G401.6 (cell line): ENCODE measurements at regions not wholly inside any gene's neighbourhood (a gene's known extent, or its start where the extent isn't known, plus 50 kb on each side); places are given as distances from the start of the nearest gene placed in this dataset.
"Not testable (repeated sequence)": the region's sequence is repeated elsewhere in the genome, so short reads cannot be mapped to it uniquely, and the experiment has no call there.

Experiments
- FAIRE-seq: peaks from 2 replicates; lab custom pipeline; 2012; peaks lifted over from hg19 to GRCh38; lab: Jason Lieb, UNC

GRCh38 chr10:65548001-65548400 is 1377.8 kb upstream of the LRRTM3 start:
- FAIRE-seq = no peak

DNA sequence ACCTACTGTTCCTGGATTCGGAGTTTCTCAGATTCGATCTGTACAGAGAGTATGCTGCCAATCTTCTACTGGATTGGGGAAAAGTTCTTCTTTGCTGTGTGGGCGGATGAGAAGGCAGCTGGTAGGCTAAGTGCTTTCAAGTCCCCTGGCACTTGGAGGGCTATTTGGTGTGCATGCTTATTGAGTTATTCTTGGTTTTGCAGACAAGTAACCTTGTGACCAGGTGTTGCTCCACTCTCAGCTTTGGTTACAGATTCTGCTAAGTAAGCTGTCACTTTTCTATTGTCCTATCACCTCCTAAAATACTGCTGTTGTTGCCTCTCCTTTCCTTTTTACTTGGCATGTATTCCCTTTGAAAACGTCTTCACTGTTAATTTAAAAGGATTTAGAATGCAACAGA is 1375.1 kb upstream of the LRRTM3 start:
- FAIRE-seq = no peak

- FAIRE-seq = no peak
These were observed 1370.6 kb upstream of the LRRTM3 start for GRCh38 chr10:65555192-65555591.

- FAIRE-seq = no peak
These were observed 1369.8 kb upstream of the LRRTM3 start for GRCh38 chr10:65556006-65556405.

- no peak for FAIRE-seq
These were observed 1366.5 kb upstream of the LRRTM3 start for GRCh38 chr10:65559369-65559768.

GRCh38 chr10:65565246-65565645 is 1360.6 kb upstream of the LRRTM3 start:
- no peak for FAIRE-seq

DNA sequence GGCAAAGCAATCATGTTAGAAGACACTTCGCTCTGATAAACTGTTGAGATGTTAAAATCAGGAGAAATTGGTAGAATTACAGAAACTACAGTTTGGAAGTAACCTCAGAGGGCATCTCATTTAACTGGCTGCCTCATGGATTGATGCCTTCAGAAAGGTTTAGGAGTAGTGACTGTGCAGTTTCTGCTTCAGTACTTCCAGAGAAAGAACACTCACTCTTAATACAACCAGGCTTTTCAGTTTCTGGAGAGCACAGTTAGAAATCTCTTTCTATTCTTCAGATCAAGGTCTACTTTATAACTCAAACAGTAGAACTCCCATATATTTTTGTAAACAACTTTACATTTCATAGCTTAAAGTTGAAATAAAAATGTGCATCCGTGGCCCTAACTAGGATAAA is 1358.9 kb upstream of the LRRTM3 start:
- FAIRE-seq = no peak

DNA sequence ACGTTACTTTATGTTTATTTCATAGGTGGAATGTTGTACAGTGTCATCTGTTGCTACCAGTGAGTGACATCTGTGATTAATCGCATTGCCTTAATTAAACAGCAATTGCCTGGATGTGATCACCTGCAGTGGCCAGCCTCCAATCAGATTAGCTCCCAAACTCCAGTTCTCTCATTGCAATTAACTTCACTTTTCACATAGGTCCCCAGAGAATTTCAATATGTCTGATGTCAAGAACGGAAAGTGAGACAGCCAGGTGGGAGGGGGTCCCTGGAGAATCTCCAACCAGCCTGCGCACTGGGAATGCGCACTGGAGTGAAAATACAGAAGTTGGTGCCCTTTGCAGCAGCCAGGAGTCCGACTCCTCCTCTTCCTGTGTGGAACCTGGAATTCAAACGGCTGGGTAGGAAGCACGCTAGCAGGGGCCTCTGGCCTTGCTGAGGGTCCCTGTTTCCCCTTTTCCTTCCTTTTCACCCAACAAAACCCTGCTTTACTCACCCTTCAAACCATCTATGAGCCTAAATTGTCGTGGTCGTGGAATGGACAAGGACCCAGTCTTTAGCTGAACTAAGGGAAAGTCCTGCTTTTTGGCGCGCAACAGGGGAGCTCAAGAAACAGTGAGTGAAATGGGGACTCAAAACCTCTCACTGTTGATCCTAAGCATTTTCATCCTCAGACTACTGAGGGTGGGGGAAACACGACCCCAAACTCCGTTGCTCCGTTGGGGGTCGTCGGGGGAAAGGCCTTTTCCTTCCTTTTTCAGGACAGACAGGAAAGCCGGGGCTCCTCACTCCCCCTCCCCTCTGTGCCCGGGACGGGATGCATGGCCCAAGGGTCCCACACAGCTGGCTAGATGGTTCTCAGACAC is 1355.5 kb upstream of the LRRTM3 start:
- peak; percentile 81 for FAIRE-seq

DNA sequence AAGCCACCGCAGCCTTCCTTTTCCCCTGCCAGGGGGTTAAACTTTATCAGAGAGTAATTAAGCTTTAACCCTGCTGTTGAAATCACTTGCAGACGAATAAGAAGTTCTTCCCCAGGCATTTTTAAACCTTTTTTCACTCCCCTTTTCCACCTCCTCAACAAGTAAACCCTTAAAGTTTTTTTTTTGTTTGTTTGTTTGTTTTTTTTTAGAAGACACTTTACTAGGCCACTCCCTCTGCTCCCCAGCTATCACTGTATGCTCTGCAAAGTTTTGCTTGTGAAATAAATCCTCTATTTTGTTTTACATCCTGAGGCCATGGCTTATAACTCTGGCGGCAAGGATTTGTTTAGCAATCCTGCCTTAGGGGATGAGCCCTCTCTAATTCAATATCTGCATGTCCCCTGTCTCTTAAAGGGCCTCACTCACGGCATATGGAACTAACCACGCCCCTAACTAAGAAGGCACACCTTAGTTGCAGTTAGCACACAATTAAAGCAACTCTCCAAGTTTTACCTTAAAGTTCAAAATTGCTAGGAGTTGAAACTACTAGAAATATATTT is 1354.7 kb upstream of the LRRTM3 start:
- FAIRE-seq = peak; percentile 11

- FAIRE-seq = no peak
These were observed 1344.3 kb upstream of the LRRTM3 start for GRCh38 chr10:65581426-65582026.

- no peak for FAIRE-seq
These were observed 1323.5 kb upstream of the LRRTM3 start for GRCh38 chr10:65602182-65602865.

- FAIRE-seq = no peak
These were observed 1314.2 kb upstream of the LRRTM3 start for GRCh38 chr10:65611592-65611991.

DNA sequence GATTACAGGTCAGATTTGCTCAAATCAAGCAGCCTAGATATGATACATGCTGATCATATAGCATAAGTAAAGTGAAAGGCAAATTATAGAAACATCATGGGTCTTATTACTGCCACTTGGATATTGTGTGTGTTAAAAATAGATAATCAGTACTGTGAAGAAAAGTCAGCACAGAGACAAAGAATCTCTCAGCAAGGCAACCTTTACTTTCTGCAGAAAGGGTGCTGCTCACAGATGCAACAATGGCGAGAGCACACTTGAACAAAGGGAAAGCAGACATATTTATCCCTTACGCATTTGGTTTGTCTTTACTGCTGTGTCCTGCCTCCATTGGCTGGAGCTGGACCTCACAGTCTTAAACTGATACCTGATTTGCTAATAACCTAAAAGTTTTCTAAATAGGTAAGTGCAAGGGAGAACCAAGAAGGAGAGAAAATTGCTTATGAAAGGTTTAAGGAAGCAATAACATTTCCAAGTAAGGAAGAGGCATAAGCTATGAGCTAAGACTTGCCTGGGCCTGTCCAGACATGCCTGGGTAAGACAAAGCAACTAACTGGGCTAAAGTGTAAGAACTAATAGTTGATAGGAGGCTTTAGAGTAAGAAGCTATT is 1310.8 kb upstream of the LRRTM3 start:
- FAIRE-seq = no peak

- no peak for FAIRE-seq
These were observed 1307.7 kb upstream of the LRRTM3 start for GRCh38 chr10:65618126-65618525.

GRCh38 chr10:65620404-65621048 is 1305.3 kb upstream of the LRRTM3 start:
- FAIRE-seq = no peak

DNA sequence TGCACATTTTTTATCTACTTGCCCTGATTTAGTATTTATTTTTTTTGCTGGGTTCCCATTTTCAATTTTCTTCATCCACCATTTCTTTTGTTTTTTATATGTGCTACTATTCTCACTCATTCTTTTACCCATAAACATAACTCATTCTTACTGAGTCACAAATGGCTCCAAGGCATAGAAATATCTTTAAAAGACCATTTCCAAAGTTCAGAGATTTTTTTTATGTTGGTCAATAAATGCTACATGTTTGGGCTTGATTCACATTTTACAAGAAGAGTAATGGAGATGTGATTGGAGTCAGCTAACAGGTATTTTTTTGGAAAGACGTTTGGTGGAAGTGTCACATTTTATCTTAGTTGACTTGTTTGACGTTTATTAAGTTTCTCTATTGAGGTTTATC is 1303.2 kb upstream of the LRRTM3 start:
- FAIRE-seq = no peak

DNA sequence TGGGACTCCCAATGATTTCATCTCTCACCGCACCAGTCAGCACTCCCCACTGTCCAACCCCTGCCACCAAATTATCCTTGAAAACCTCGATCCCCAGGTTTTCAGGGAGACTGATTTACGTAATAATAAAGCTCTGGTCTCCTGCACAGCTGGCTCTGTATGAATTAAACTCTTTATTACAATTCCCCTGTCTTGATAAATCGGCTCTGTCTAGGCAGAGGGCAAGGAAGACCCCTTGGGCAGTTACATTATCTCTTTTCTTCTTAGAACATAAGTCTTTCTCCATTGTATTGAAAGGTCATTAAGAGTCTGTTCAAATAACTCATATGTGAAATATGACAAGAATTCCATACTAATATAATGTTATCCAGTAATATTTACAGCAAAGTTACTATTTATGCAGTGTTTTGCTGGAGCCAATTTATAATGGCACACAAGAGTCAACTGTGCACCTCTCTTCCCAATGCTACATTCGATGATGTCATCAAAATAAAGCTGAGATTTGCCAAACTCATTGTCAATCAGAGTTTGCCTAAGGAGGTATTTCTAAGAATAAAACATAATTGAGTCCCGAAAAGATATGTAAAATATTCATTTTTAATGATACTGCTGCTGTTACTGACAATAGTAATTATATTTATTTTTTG is 1297.2 kb upstream of the LRRTM3 start:
- FAIRE-seq = no peak

- no peak for FAIRE-seq
These were observed 1265.8 kb upstream of the LRRTM3 start for GRCh38 chr10:65660006-65660405.

DNA sequence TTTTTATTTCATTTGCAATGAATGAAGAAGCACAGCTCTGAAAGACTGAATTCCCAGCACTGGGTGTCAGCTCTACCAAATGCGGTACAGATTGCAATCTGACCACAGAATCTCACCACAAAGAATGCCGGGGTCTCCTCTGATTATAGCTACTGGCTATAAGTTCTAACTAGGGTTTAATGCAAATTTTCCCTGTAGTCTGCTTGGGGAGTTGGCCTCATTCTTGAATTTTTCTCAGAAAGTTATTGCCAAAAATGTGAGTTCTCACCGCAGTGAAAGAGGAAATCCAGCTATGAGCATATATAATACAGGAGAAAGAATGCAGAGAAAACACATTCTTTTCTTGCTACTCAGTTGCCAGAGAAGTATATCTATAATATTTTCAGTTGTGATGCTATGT is 1255.7 kb upstream of the LRRTM3 start:
- FAIRE-seq = no peak

DNA sequence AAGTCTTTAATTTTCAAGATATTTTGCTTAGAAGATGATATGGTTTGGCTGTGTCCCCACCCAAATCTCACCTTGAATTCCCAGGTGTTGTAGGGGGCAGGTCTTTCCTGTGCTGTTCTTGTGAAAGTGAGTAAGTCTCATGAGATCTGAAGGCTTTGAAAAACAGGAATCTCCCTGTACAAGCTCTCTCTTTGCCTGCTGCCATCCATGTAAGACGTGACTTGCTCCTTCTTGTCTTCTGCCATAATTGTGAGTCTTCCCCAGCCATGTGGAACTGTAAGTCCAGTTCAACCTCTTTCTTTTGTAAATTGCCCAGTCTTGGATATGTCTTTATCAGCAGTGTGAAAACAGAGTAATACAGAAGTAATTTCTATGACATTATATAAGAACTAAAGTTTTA is 1255.2 kb upstream of the LRRTM3 start:
- not testable (repeated sequence) for FAIRE-seq

DNA sequence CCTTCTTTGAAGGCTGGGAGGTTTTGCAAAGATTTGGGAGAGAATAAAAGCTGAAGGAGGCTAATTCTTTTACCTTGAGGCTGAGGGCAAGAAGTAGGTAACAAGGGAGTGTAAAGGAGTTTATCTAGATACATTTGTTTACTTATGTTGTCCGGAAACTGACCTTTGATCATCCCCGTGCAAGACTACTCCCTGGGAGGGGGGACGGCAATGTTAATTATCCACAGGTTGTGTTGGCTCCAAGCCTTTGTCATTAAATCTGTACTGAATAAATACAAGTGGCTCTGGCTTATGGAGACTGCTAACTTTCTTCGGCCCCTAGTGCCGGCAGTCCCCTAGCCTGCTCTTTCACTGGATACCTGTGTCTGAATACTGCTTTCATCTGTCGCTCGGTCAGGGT is 1250.6 kb upstream of the LRRTM3 start:
- FAIRE-seq = no peak

- no peak for FAIRE-seq
These were observed 1240.9 kb upstream of the LRRTM3 start for GRCh38 chr10:65684896-65685295.
